H9 (cell line): ENCODE measurements at regions not wholly inside any gene's neighbourhood (a gene's known extent, or its start where the extent isn't known, plus 50 kb on each side); places are given as distances from the start of the nearest gene placed in this dataset.

Source experiments
- DNase-seq: peaks from one replicate; pipeline ENCODE4 v3.0.0-alpha.2; 2017
- H2AFZ ChIP-seq: one replicate; pipeline ENCODE4 v1.6.1; 2013; ENCODE audit warnings: mild to moderate bottlenecking, low read length, control low read depth, moderate library complexity
- H2AK5ac ChIP-seq: 2 replicates; pipeline ENCODE4 v1.6.1; 2013; ENCODE audit warnings: low read length, control low read depth, mixed read lengths; ENCODE audit not compliant: insufficient read length
- H2BK120ac ChIP-seq: one replicate; pipeline ENCODE4 v1.6.1; 2013; ENCODE audit warnings: low read depth, mild to moderate bottlenecking, low read length, control low read depth, inconsistent platforms; ENCODE audit not compliant: poor library complexity, severe bottlenecking
- H2BK12ac ChIP-seq: 2 replicates; pipeline ENCODE4 v1.6.1; 2013; ENCODE audit warnings: low read length, control low read depth, mixed read lengths, low read depth; ENCODE audit not compliant: insufficient read length
- H2BK15ac ChIP-seq: 2 replicates; pipeline ENCODE4 v1.6.1; 2013; ENCODE audit warnings: low read depth, low read length, control low read depth
- H2BK20ac ChIP-seq: one replicate; pipeline ENCODE4 v1.6.1; 2013; ENCODE audit warnings: low read depth, mild to moderate bottlenecking, low read length, control low read depth, inconsistent platforms; ENCODE audit not compliant: poor library complexity, severe bottlenecking
- H2BK5ac ChIP-seq: 2 replicates; pipeline ENCODE4 v1.6.1; 2013; ENCODE audit warnings: low read length, control low read depth, mixed read lengths; ENCODE audit not compliant: insufficient read length
- H3K14ac ChIP-seq: 2 replicates; pipeline ENCODE4 v1.6.1; 2013; ENCODE audit warnings: low read length, control low read depth; ENCODE audit not compliant: insufficient read depth
- H3K18ac ChIP-seq: 2 replicates; pipeline ENCODE4 v1.6.1; 2013; ENCODE audit warnings: low read depth, mild to moderate bottlenecking, mixed read lengths, low read length, control low read depth; ENCODE audit not compliant: insufficient read length
- H3K23ac ChIP-seq: 2 replicates; pipeline ENCODE4 v1.6.1; 2013; ENCODE audit warnings: low read length, control low read depth, mixed read lengths, low read depth; ENCODE audit not compliant: insufficient read length
- H3K23me2 ChIP-seq: 2 replicates; pipeline ENCODE4 v1.6.1; 2013; ENCODE audit warnings: low read depth, mild to moderate bottlenecking, mixed read lengths, low read length, control low read depth; ENCODE audit not compliant: insufficient read length, poor library complexity, severe bottlenecking
- H3K27ac ChIP-seq: 2 replicates; pipeline ENCODE4 v1.5.1; 2013; ENCODE audit warnings: low read length, control low read depth, mixed read lengths, low read depth; ENCODE audit not compliant: insufficient read length
- H3K27me3 ChIP-seq: 2 replicates; pipeline ENCODE4 v1.6.1; 2013; ENCODE audit warnings: low read length, control low read depth, inconsistent platforms; ENCODE audit not compliant: insufficient read depth
- H3K4ac ChIP-seq: 2 replicates; pipeline ENCODE4 v1.6.1; 2013; ENCODE audit warnings: low read depth, mild to moderate bottlenecking, control low read depth, inconsistent platforms, low read length, moderate library complexity
- H3K4me1 ChIP-seq: 2 replicates; pipeline ENCODE4 v1.6.1; 2013; ENCODE audit warnings: low read length, control low read depth, inconsistent platforms; ENCODE audit not compliant: insufficient read depth
- H3K4me2 ChIP-seq: 2 replicates; pipeline ENCODE4 v1.6.1; 2013; ENCODE audit warnings: low read length, control low read depth, mixed read lengths; ENCODE audit not compliant: insufficient read length, insufficient read depth
- H3K56ac ChIP-seq: 2 replicates; pipeline ENCODE4 v1.6.1; 2013; ENCODE audit warnings: low read depth, mild to moderate bottlenecking, mixed read lengths, low read length, control low read depth; ENCODE audit not compliant: insufficient read length
- H3K79me1 ChIP-seq: 2 replicates; pipeline ENCODE4 v1.6.1; 2013; ENCODE audit warnings: low read depth, mild to moderate bottlenecking, moderate library complexity, low read length, control low read depth, inconsistent platforms; ENCODE audit not compliant: insufficient read depth, poor library complexity, severe bottlenecking
- H3K79me2 ChIP-seq: 2 replicates; pipeline ENCODE4 v1.6.1; 2013; ENCODE audit warnings: low read length, control low read depth, inconsistent platforms; ENCODE audit not compliant: insufficient read depth
- H3K9ac ChIP-seq: 2 replicates; pipeline ENCODE4 v1.6.1; 2013; ENCODE audit warnings: low read length, control low read depth, mixed read lengths; ENCODE audit not compliant: insufficient read length; ENCODE audit errors: extremely low read depth
- H3K9me3 ChIP-seq: one replicate; pipeline ENCODE4 v1.6.1; 2013; ENCODE audit warnings: low read depth, low read length, inconsistent platforms; ENCODE audit not compliant: control insufficient read depth
- H3T11ph ChIP-seq: one replicate; pipeline ENCODE4 v1.6.1; 2013; ENCODE audit warnings: mild to moderate bottlenecking, low read length, control low read depth, inconsistent platforms
- H4K20me1 ChIP-seq: one replicate; pipeline ENCODE4 v1.6.1; 2013; ENCODE audit not compliant: control insufficient read depth, insufficient read length, insufficient read depth
- H4K5ac ChIP-seq: 2 replicates; pipeline ENCODE4 v1.6.1; 2013; ENCODE audit warnings: low read depth, mild to moderate bottlenecking, mixed read lengths, low read length, control low read depth; ENCODE audit not compliant: insufficient read length
- H4K8ac ChIP-seq: replicated peaks from 2 replicates; pipeline ENCODE4 v1.6.1; 2013; ENCODE audit warnings: low read length, control low read depth, mixed read lengths, low read depth; ENCODE audit not compliant: insufficient read length
- H4K91ac ChIP-seq: 2 replicates; pipeline ENCODE4 v1.6.1; 2013; ENCODE audit warnings: low read depth, mild to moderate bottlenecking, moderate library complexity, mixed read lengths, low read length, control low read depth; ENCODE audit not compliant: insufficient read length
- H3K27ac Mint-ChIP-seq, 3 experiments: 2 replicates in 2 of 3; 3 replicates in 1 of 3; pipeline ENCODE4 v1.8.0; 2020 to 2021; ENCODE audit warnings: mixed read lengths in 3 of 3, mild to moderate bottlenecking in 1 of 3, moderate library complexity in 1 of 3
- H3K27me3 Mint-ChIP-seq: 2 replicates; pipeline ENCODE4 v1.8.0; 2021; ENCODE audit warnings: low read depth, mild to moderate bottlenecking, moderate library complexity, mixed read lengths
- H3K36me3 Mint-ChIP-seq, 3 experiments: 2 replicates in 2 of 3; 3 replicates in 1 of 3; pipeline ENCODE4 v1.8.0; 2020 to 2021; ENCODE audit warnings: low read depth in 3 of 3, mixed read lengths in 3 of 3; ENCODE audit not compliant: insufficient read depth in 1 of 3
- H3K4me1 Mint-ChIP-seq, 2 experiments: 2 replicates each; pipeline ENCODE4 v1.8.0; 2020; ENCODE audit warnings: mixed read lengths in 2 of 2
- H3K4me3 Mint-ChIP-seq, 2 experiments: 2 replicates in 1 of 2; 3 replicates in 1 of 2; pipeline ENCODE4 v1.8.0; 2020 to 2021; ENCODE audit warnings: mild to moderate bottlenecking in 2 of 2, mixed read lengths in 2 of 2, moderate library complexity in 1 of 2
- H3K9me3 Mint-ChIP-seq, 2 experiments: 2 replicates in 1 of 2; 3 replicates in 1 of 2; pipeline ENCODE4 v1.8.0; 2020; ENCODE audit warnings: mild to moderate bottlenecking in 2 of 2, mixed read lengths in 2 of 2, moderate library complexity in 1 of 2
- WGBS: extraction: QIAGEN DNeasy Blood & Tissue Kit; methylation state at CpG from one replicate; pipeline ENCODE4 v1.1.7; 2013; ENCODE audit warnings: missing lambda C conversion rate, low lambda C conversion rate, mixed read lengths; ENCODE audit not compliant: insufficient read length; ENCODE audit errors: extremely low coverage; 5-methylcytosine and 5-hydroxymethylcytosine counted together
- TF ChIP-seq, protein P1 (sequence below): fragments of 200-600 bp; sonication (generic); conservative IDR thresholded peaks from 3 replicates; pipeline ENCODE4 v1.8.0; 2021; ENCODE audit warnings: antibody characterized with exemption, mild to moderate bottlenecking

DNA sequence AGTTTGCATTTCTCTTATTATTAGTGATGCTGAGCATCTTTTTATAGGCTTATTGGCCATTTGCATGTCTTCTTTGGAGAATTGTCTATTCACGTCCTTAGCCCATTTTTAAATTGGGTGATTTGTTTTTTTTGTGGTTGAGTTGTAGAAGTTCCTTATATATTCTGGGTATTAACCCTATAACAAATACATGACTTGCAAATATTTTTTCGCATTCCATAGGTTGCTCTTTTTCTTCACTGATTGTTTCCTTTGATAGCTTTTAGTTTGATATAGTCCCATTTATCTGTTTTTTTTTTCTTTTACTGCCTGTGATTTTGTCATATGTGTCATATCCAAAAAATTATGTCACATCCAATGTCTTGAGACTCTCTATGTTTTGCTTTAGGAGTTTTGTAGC is 243.6 kb downstream of the GPD2 start:
- H3K4ac ChIP-seq = no peak overlapping the region
- TF ChIP-seq, protein P1, sequence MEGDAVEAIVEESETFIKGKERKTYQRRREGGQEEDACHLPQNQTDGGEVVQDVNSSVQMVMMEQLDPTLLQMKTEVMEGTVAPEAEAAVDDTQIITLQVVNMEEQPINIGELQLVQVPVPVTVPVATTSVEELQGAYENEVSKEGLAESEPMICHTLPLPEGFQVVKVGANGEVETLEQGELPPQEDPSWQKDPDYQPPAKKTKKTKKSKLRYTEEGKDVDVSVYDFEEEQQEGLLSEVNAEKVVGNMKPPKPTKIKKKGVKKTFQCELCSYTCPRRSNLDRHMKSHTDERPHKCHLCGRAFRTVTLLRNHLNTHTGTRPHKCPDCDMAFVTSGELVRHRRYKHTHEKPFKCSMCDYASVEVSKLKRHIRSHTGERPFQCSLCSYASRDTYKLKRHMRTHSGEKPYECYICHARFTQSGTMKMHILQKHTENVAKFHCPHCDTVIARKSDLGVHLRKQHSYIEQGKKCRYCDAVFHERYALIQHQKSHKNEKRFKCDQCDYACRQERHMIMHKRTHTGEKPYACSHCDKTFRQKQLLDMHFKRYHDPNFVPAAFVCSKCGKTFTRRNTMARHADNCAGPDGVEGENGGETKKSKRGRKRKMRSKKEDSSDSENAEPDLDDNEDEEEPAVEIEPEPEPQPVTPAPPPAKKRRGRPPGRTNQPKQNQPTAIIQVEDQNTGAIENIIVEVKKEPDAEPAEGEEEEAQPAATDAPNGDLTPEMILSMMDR = no peak
- WGBS = no CpG with 5 or more reads among the region's 2 CpGs

More for the DNA sequence above, 243.6 kb downstream of the GPD2 start:
- Mint-ChIP-seq H3K27ac (no peak overlapping the region), H3K36me3 (no peaks in the 10 kb centered on the region), H3K4me1 (peaks cover 3% of the 10 kb centered on the region in 2 experiments), H3K4me3 (no peak overlapping the region), H3K9me3 (no peaks in the 10 kb centered on the region), H3K27me3 (no peaks in the 10 kb centered on the region)
- no peak overlapping the region for H3K23ac ChIP-seq
- H3K9me3 ChIP-seq = no peaks in the 10 kb centered on the region
- no peaks in the 10 kb centered on the region for H3K4me1 ChIP-seq
- H2BK15ac ChIP-seq = no peak overlapping the region
- no peak overlapping the region for H3T11ph ChIP-seq
- H2BK12ac ChIP-seq = no peak overlapping the region
- no peak overlapping the region for H3K9ac ChIP-seq
- DNase-seq = no peak
- H4K91ac ChIP-seq = no peak overlapping the region
- no peaks in the 10 kb centered on the region for H3K79me2 ChIP-seq
- H3K56ac ChIP-seq = no peak overlapping the region
- no peak overlapping the region for H3K27ac ChIP-seq
- no peak overlapping the region for H2AFZ ChIP-seq
- no peak overlapping the region for H3K4me2 ChIP-seq
- H3K27me3 ChIP-seq = no peaks in the 10 kb centered on the region
- H4K8ac ChIP-seq = no peak overlapping the region
- H2AK5ac ChIP-seq = no peak overlapping the region
- H4K20me1 ChIP-seq = no peaks in the 10 kb centered on the region
- H2BK5ac ChIP-seq = no peak overlapping the region
- H2BK20ac ChIP-seq = no peak overlapping the region
- no peak overlapping the region for H3K14ac ChIP-seq
- H3K18ac ChIP-seq = no peak overlapping the region
- H4K5ac ChIP-seq = no peak overlapping the region
- no peaks in the 10 kb centered on the region for H3K79me1 ChIP-seq
- H2BK120ac ChIP-seq = no peak overlapping the region
- no peaks in the 10 kb centered on the region for H3K23me2 ChIP-seq
